ENCODE measurements at regions not wholly inside any gene's neighbourhood (a gene's known extent, or its start where the extent isn't known, plus 50 kb on each side); places are given as distances from the start of the nearest gene placed in this dataset.
"Not testable (repeated sequence)": the region's sequence is repeated elsewhere in the genome, so short reads cannot be mapped to it uniquely, and the experiment has no call there.

DNA sequence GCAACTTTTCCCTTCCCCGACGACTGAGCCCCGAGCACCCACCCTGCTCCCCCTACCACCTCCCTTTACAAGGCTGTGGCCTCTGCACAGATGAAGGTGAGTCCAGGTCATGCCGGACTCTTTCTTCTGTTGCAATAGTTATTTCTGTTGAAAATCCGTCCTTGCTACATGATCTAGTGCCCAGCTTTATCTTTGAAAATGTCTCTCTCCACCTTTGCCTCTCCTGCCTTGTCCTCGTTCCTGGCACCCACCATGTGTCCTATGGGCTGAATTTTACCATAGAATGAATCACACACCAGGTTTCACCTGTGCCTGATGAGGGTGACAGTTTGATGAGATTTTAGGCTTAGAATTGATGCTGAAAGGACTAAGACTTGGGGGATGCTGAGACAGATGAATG, 92.9 kb downstream of the TMEM121 start:
- not testable (repeated sequence) for H3K9me3 ChIP-seq (ENCODE audit: control insufficient read depth, low read length); H3K4me3 ChIP-seq (ENCODE audit: low read length); H3K36me3 ChIP-seq (ENCODE audit: control insufficient read depth, insufficient read depth, low read length); H3K27me3 ChIP-seq (ENCODE audit: control insufficient read depth, insufficient read depth, low read length); H3K4me1 ChIP-seq (ENCODE audit: control insufficient read depth, insufficient read depth, low read length); H3K9ac ChIP-seq (ENCODE audit: low read length)

DNA sequence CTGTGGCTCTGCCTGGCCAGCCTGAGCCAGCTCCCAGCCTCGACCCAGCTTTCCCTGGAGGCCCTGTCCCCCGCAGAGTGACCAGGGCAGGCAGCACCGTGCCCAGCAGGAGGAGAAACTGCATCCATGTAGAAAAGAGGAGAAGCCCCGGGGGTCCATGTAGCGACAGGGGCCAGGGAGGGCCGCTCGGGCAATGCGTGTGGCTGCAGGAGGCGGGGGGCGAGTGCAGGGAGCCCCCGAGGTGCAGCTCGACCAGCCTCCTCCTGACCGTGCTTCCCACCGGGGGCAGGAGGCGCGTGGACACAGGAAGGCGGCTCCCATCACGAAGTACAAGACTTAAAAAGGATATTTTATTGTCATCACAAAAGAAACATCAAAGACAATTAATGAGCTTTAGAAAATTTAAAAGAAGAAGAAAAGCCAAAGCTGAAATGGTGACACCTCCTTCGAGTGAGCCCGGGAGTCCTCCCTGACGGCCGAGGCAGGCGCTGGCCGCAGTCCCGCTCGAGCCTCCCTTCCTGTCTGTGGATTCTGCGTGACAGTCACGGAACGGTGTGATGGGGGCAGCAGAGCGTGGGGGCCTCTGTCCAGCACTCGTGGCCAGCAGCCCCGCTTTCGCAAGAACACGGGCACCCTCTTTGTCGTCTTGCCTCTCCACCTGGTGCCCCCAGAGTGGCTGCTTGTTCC, 93.9 kb downstream of the TMEM121 start:
- not testable (repeated sequence) for H3K9ac ChIP-seq (ENCODE audit: low read length); H3K4me1 ChIP-seq (ENCODE audit: control insufficient read depth, insufficient read depth, low read length); H3K9me3 ChIP-seq (ENCODE audit: control insufficient read depth, low read length); H3K27me3 ChIP-seq (ENCODE audit: control insufficient read depth, insufficient read depth, low read length); H3K36me3 ChIP-seq (ENCODE audit: control insufficient read depth, insufficient read depth, low read length); H3K4me3 ChIP-seq (ENCODE audit: low read length)

DNA sequence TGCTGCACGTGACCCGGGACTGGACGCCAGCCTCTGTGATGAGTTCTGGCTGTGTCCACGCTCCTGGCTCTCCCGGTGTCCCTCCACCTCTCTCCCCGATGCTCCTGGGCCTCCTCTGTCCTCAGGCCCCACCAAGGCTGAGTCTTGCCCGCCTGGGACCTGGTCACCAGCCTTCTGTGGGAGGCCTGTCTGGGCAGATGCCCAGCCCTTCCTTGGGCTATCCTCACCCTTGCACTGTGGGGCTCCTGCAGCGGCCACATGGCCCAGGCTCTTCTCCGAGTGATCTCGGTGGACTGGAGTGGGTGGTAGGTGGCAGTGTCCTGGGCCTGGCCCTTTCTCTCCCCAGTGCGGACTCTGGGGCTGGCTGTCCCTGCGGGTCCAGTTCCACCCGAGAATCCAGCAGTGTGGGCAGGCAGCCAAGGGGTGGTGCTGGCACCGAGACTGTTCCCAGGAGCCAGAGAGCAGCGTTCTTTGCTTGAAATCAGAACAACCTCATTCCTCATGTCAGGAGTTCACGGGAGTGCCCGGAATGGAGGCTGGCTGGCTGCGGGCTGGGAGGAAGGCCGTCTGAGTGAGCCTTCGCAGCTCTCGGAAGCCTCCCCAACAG, 94.6 kb downstream of the TMEM121 start:
- H3K36me3 ChIP-seq (ENCODE audit: control insufficient read depth, insufficient read depth, low read length); H3K9ac ChIP-seq (ENCODE audit: low read length); H3K4me3 ChIP-seq (ENCODE audit: low read length); H3K27me3 ChIP-seq (ENCODE audit: control insufficient read depth, insufficient read depth, low read length); H3K4me1 ChIP-seq (ENCODE audit: control insufficient read depth, insufficient read depth, low read length); H3K9me3 ChIP-seq (ENCODE audit: control insufficient read depth, low read length): not testable (repeated sequence)

DNA sequence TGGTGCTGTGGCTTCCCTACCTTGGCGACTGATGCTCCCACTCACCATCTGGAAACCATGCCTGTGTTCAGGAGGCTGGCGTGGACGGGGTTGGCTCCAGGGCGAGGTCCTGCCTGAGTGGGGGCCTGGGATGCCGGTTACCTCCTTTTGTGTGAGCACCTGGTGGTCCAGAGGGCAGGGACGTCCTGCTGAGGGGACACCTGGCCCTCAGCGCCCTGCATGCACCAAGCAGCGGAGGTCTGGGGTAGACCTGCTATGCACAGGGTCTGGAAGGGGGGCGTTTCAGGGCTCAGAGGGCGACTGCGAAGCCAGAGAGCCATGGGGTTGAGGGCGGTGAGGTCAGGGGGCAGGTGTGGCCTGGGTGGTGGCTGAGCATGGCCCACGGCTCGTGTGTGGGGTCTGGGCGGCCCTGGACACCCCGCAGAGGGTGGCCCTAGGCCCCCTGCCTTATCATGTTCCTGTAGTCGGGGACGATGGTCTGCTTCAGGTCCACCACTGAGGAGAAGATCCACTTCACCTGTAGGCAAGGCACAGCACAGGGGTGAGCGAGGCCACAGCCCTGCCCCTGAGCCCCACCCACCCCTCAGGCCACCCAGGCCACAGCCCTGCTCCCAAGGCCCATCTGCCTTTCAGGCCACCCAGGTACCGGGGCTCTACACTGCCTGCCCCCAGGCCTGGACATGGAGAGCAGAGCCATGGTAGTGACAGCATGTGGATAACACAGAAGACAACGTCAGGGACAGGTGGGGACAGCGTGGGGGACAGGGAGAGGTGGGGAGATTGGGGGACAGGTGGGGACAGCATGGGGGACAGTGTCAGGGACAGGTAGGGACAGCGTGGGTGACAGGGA, 95.3 kb downstream of the TMEM121 start:
- H3K27me3 ChIP-seq (ENCODE audit: control insufficient read depth, insufficient read depth, low read length); H3K9me3 ChIP-seq (ENCODE audit: control insufficient read depth, low read length); H3K4me1 ChIP-seq (ENCODE audit: control insufficient read depth, insufficient read depth, low read length); H3K9ac ChIP-seq (ENCODE audit: low read length); H3K36me3 ChIP-seq (ENCODE audit: control insufficient read depth, insufficient read depth, low read length); H3K4me3 ChIP-seq (ENCODE audit: low read length): not testable (repeated sequence)

DNA sequence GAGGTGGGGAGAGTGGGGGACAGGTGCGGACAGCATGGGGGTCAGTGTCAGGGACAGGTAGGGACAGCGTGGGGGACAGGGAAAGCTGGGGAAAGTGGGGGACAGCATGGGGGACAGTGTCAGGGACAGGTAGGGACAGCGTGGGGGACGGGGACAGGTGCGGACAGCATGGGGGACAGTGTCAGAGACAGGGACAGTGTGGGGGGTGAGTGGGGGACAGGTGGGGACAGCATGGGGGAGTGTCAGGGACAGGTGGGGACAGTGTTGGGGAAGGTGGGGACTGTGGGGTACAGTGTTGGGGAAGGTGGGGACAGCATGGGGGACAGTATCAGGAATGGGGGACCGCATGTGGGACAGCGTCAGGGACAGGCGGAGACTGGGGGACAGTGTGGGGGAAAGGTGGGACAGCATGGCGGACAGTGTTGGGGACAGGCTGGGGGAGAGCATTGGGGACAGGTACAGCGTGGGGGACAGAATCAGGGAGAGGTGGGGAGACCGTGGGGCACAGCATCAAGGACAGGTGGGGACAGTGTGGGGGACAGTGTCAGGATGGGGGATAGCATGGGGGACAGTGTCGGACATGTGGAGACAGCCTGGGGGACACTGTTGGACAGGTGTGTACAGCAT, 96.1 kb downstream of the TMEM121 start:
- Histone ChIP-seq H3K9me3 (ENCODE audit: control insufficient read depth, low read length) (no peaks in the 10 kb centered on the region), H3K36me3 (ENCODE audit: control insufficient read depth, insufficient read depth, low read length) (no peaks in the 10 kb centered on the region), H3K4me1 (ENCODE audit: control insufficient read depth, insufficient read depth, low read length) (no peaks in the 10 kb centered on the region)

DNA sequence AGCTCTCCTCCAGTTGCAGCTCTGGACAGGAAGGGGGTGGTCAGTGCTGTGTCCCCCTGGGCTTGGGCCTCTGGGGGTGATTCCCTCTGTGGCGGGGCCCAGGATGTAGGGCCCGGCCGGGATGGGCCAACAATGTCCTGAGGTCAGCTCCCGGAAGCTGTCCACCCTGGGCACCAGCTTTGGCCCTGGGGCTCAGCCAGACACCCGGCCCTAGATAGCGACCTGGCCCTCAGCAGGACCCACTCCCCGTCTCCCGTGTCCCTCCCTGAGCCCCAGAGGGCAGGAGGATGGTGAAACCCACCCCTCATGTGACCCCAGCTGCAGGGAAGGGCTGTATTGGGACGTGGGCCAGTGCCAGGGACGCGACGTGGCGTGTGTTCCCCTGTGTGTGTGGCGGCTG, 96.8 kb downstream of the TMEM121 start:
- not testable (repeated sequence) for H3K9ac ChIP-seq (ENCODE audit: low read length); H3K9me3 ChIP-seq (ENCODE audit: control insufficient read depth, low read length); H3K27me3 ChIP-seq (ENCODE audit: control insufficient read depth, insufficient read depth, low read length); H3K4me1 ChIP-seq (ENCODE audit: control insufficient read depth, insufficient read depth, low read length); H3K36me3 ChIP-seq (ENCODE audit: control insufficient read depth, insufficient read depth, low read length); H3K4me3 ChIP-seq (ENCODE audit: low read length)

More for the DNA sequence above, 96.1 kb downstream of the TMEM121 start:
- Histone ChIP-seq H3K27me3 (ENCODE audit: control insufficient read depth, insufficient read depth, low read length) (no peaks in the 10 kb centered on the region), H3K9ac (ENCODE audit: low read length) (no peak overlapping the region), H3K4me3 (ENCODE audit: low read length) (no peak overlapping the region)

DNA sequence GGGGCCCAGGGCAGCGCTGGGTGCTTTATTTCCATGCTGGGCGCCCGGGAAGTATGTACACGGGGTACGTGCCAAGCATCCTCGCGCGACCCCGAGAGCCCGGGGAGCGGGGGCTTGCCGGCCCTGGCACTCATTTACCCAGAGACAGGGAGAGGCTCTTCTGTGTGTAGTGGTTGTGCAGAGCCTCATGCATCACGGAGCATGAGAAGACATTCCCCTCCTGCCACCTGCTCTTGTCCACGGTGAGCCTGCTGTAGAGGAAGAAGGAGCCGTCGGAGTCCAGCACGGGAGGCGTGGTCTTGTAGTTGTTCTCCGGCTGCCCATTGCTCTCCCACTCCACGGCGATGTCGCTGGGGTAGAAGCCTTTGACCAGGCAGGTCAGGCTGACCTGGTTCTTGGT, 98.0 kb downstream of the TMEM121 start:
- H3K9me3 ChIP-seq (ENCODE audit: control insufficient read depth, low read length); H3K9ac ChIP-seq (ENCODE audit: low read length); H3K4me3 ChIP-seq (ENCODE audit: low read length); H3K27me3 ChIP-seq (ENCODE audit: control insufficient read depth, insufficient read depth, low read length); H3K36me3 ChIP-seq (ENCODE audit: control insufficient read depth, insufficient read depth, low read length); H3K4me1 ChIP-seq (ENCODE audit: control insufficient read depth, insufficient read depth, low read length): not testable (repeated sequence)

DNA sequence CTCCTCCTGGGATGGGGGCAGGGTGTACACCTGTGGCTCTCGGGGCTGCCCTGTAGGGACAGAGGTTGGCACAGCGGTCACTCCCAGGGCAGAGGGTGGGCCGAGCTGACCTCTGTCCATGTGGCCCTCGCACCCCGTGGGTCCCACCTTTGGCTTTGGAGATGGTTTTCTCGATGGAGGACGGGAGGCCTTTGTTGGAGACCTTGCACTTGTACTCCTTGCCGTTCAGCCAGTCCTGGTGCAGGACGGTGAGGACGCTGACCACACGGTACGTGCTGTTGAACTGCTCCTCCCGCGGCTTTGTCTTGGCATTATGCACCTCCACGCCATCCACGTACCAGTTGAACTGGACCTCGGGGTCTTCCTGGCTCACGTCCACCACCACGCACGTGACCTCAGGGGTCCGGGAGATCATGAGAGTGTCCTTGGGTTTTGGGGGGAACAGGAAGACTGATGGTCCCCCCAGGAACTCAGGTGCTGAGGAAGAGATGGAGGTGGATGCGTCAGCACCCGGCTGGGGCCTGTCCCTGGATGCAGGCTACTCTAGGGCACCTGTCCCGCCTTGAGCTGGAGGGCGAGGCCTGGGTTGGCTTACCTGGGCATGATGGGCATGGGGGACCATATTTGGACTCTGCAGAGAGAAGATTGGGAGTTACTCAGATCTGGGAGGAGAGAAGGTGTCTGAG, 98.5 kb downstream of the TMEM121 start:
- H3K4me3 ChIP-seq (ENCODE audit: low read length) = not testable (repeated sequence)

DNA sequence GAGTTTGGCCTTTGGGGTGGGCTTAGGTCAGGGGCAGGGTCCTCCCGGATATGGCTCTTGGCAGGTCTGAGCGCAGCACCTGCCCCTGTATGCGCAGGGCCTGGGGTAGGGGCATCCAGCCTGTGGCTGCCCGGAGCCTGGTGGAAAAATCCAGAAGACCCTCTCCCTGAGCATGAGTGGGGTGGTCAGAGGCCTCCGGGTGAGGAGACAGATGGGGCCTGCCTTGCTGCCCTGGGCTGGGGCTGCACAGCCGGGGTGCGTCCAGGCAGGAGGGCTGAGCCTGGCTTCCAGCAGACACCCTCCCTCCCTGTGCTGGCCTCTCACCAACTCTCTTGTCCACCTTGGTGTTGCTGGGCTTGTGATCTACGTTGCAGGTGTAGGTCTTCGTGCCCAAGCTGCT, 99.1 kb downstream of the TMEM121 start:
- not testable (repeated sequence) for H3K9me3 ChIP-seq (ENCODE audit: control insufficient read depth, low read length); H3K36me3 ChIP-seq (ENCODE audit: control insufficient read depth, insufficient read depth, low read length); H3K4me3 ChIP-seq (ENCODE audit: low read length); H3K4me1 ChIP-seq (ENCODE audit: control insufficient read depth, insufficient read depth, low read length); H3K27me3 ChIP-seq (ENCODE audit: control insufficient read depth, insufficient read depth, low read length); H3K9ac ChIP-seq (ENCODE audit: low read length)

More for the DNA sequence above, 98.5 kb downstream of the TMEM121 start:
- not testable (repeated sequence) for H3K9me3 ChIP-seq (ENCODE audit: control insufficient read depth, low read length); H3K36me3 ChIP-seq (ENCODE audit: control insufficient read depth, insufficient read depth, low read length); H3K9ac ChIP-seq (ENCODE audit: low read length); H3K4me1 ChIP-seq (ENCODE audit: control insufficient read depth, insufficient read depth, low read length); H3K27me3 ChIP-seq (ENCODE audit: control insufficient read depth, insufficient read depth, low read length)

DNA sequence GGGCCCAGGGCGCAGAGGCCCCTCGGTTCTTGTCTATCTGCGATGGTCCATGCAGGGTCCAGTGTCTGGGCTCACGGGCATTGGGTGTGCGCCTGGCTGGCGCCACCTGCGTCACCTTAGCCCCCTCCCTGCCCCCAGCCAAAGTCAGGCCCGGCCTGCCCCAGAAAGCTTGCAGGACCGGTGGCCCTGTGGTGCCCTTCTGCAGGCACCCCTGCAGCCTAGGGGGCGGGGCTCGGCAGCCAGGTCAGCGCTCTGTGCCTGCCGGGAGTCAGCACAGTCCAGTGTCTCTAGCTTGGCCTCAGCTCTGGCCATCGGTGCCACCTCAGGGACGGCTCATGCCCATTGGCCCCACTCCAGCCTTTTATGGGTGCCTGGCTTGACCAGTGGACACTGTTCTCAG, 99.7 kb downstream of the TMEM121 start:
- not testable (repeated sequence) for H3K9me3 ChIP-seq (ENCODE audit: control insufficient read depth, low read length); H3K27me3 ChIP-seq (ENCODE audit: control insufficient read depth, insufficient read depth, low read length); H3K4me3 ChIP-seq (ENCODE audit: low read length); H3K9ac ChIP-seq (ENCODE audit: low read length); H3K36me3 ChIP-seq (ENCODE audit: control insufficient read depth, insufficient read depth, low read length); H3K4me1 ChIP-seq (ENCODE audit: control insufficient read depth, insufficient read depth, low read length)

DNA sequence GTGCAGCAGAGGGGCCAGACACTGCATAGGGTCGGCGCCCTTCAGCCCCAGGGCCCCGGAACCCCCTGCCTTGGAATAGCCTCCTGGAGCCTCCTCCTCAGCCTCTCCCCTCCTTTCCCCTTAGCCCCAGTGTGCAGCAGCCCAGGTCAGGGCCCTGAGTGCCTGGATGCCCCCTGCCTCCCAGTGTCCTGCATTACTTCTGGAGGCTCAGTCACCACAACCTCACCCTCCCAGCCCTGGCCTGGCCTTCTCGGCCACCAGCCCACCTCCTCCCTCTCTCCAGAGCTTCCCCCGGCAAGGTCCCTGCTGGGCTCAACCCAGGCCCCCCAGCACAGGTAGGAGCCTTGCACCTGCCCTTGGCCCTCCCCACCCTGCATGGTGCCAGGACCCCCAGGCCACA, 100.3 kb downstream of the TMEM121 start:
- not testable (repeated sequence) for H3K9me3 ChIP-seq (ENCODE audit: control insufficient read depth, low read length)

DNA sequence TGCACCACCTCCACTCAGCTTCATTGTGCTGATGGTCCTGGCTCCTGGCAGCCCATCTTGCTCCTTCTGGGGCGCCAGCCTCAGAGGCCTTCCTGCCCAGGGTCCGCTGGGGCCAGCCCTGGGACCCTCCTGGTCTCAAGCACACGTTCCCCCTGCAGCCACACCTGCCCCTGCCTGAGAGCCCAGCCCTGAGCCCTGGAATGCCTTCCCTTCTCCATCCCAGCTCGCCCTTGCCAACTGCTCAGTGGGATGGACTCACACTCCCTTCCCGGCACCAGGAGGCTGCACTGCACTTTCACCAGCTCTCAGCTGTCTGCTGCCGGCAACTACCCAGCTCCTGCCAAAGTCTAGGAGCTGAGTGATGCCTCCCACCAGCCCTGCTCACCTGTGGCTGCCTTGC, 100.9 kb downstream of the TMEM121 start:
- not testable (repeated sequence) for H3K27me3 ChIP-seq (ENCODE audit: control insufficient read depth, insufficient read depth, low read length); H3K36me3 ChIP-seq (ENCODE audit: control insufficient read depth, insufficient read depth, low read length); H3K4me3 ChIP-seq (ENCODE audit: low read length); H3K4me1 ChIP-seq (ENCODE audit: control insufficient read depth, insufficient read depth, low read length); H3K9ac ChIP-seq (ENCODE audit: low read length); H3K9me3 ChIP-seq (ENCODE audit: control insufficient read depth, low read length)

More for the DNA sequence above, 100.3 kb downstream of the TMEM121 start:
- H3K4me3 ChIP-seq (ENCODE audit: low read length); H3K4me1 ChIP-seq (ENCODE audit: control insufficient read depth, insufficient read depth, low read length); H3K36me3 ChIP-seq (ENCODE audit: control insufficient read depth, insufficient read depth, low read length); H3K27me3 ChIP-seq (ENCODE audit: control insufficient read depth, insufficient read depth, low read length); H3K9ac ChIP-seq (ENCODE audit: low read length): not testable (repeated sequence)
